CD4-positive, alpha-beta memory T cell (primary cell): ENCODE measurements at regions not wholly inside any gene's neighbourhood (a gene's known extent, or its start where the extent isn't known, plus 50 kb on each side); places are given as distances from the start of the nearest gene placed in this dataset.

Experiments used
- CTCF ChIA-PET: fragments of 350-600 bp; sonication (Branson Sonifier 250); formaldehyde crosslinking; loops from one replicate; lab custom pipeline; 2021; ENCODE audit warnings: inconsistent platforms; ENCODE audit not compliant: partially characterized antibody; lab: Charles Lee
- POLR2A ChIA-PET: fragments of 350-600 bp; sonication (Branson Sonifier 250); formaldehyde crosslinking; loops from one replicate; lab custom pipeline; 2021; ENCODE audit not compliant: partially characterized antibody; lab: Charles Lee
- DNase-seq, 5 donors: peaks; one replicate each; pipeline versions ENCODE4 v3.0.0 to v3.0.0-alpha.2; 2020 to 2022; ENCODE audit warnings: mixed read lengths in 1 of 5
- H3K27ac ChIP-seq: one replicate; pipeline ENCODE4 v1.7.0; 2013; ENCODE audit warnings: low read depth, low read length
- H3K27me3 ChIP-seq: 2 replicates; pipeline ENCODE4 v1.7.0; 2013; ENCODE audit warnings: mild to moderate bottlenecking, low read length, moderate library complexity; ENCODE audit not compliant: insufficient read depth
- H3K36me3 ChIP-seq: 2 replicates; pipeline ENCODE4 v1.7.0; 2013; ENCODE audit warnings: mild to moderate bottlenecking, low read length, moderate library complexity; ENCODE audit not compliant: insufficient read depth
- H3K4me1 ChIP-seq: 2 replicates; pipeline ENCODE4 v1.7.0; 2013; ENCODE audit warnings: mild to moderate bottlenecking, low read length, moderate library complexity; ENCODE audit not compliant: insufficient read depth
- H3K4me3 ChIP-seq, 2 donors: one replicate each; pipeline ENCODE4 v1.7.0; 2013; ENCODE audit warnings: low read length in 2 of 2, mild to moderate bottlenecking in 1 of 2
- H3K9me3 ChIP-seq, 2 donors: one replicate each; pipeline ENCODE4 v1.7.0; 2013; ENCODE audit warnings: low read length in 2 of 2, control low read depth in 1 of 2; ENCODE audit not compliant: control insufficient read depth in 1 of 2
- H3K27ac Mint-ChIP-seq, 7 donors: one replicate each; pipeline ENCODE4 v1.8.0; 2020 to 2021; ENCODE audit warnings: mixed read lengths in 7 of 7, mild to moderate bottlenecking in 6 of 7, inconsistent platforms in 3 of 7, moderate library complexity in 3 of 7
- H3K27me3 Mint-ChIP-seq, 2 donors: one replicate each; pipeline ENCODE4 v1.8.0; 2020 to 2021; ENCODE audit warnings: mixed read lengths in 2 of 2
- H3K36me3 Mint-ChIP-seq, 2 donors: one replicate each; pipeline ENCODE4 v1.8.0; 2020 to 2021; ENCODE audit warnings: mixed read lengths in 2 of 2, inconsistent platforms in 1 of 2, mild to moderate bottlenecking in 1 of 2
- H3K4me1 Mint-ChIP-seq, 4 donors: one replicate each; pipeline ENCODE4 v1.8.0; 2020 to 2021; ENCODE audit warnings: mixed read lengths in 4 of 4, mild to moderate bottlenecking in 1 of 4
- H3K4me3 Mint-ChIP-seq, 8 donors: one replicate each; pipeline ENCODE4 v1.8.0; 2020 to 2021; ENCODE audit warnings: mixed read lengths in 8 of 8, mild to moderate bottlenecking in 7 of 8, moderate library complexity in 6 of 8, inconsistent platforms in 3 of 8
- H3K9me3 Mint-ChIP-seq, 8 donors: one replicate each; pipeline ENCODE4 v1.8.0; 2020 to 2021; ENCODE audit warnings: mixed read lengths in 8 of 8, mild to moderate bottlenecking in 5 of 8, inconsistent platforms in 3 of 8, moderate library complexity in 1 of 8
- intact Hi-C: fragments of 100-400 bp; cut with micrococcal nuclease; formaldehyde crosslinking; loops from one replicate; pipeline ENCODE4 v1.15.1; 2023

DNA sequence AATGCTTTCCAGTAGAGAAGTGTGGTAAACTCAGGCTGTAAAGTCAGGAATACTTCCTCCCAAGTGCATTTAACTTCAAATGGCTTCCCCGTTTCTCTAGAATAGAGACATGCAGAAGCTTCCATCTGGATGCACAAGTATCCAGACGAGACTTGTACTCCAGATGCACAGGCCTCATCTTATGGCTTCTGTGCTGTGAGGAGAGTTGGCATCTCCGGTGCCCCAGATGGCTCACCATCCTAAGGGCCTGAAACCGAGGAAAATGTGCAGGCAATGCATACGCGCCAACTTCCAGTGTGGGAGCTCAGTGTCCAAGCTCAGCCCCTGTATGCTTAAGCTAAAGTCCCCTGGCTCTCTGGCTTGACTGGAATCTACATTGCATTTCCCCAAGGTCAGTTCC is 184.0 kb upstream of the TBL1X start:
- peaks cover 4% of the 10 kb centered on the region for H3K4me1 ChIP-seq
- DNase-seq: no peak
- intact Hi-C loops: no loop called here
- POLR2A ChIA-PET: no interaction called here
- H3K4me3 ChIP-seq: no peak overlapping the region
- Mint-ChIP-seq H3K36me3 (no peaks in the 10 kb centered on the region), H3K9me3 (peaks cover 0 to 1% (median 0%) of the 10 kb centered on the region in 8 donors), H3K4me1 (peaks cover 7 to 13% (median 12%) of the 10 kb centered on the region in 4 donors), H3K27ac (no peak overlapping the region), H3K4me3 (no peak overlapping the region), H3K27me3 (no peaks in the 10 kb centered on the region)
- CTCF ChIA-PET: no interaction called here
- no peaks in the 10 kb centered on the region for H3K36me3 ChIP-seq
- no peak overlapping the region for H3K27ac ChIP-seq
- no peaks in the 10 kb centered on the region for H3K9me3 ChIP-seq
- H3K27me3 ChIP-seq: no peaks in the 10 kb centered on the region

DNA sequence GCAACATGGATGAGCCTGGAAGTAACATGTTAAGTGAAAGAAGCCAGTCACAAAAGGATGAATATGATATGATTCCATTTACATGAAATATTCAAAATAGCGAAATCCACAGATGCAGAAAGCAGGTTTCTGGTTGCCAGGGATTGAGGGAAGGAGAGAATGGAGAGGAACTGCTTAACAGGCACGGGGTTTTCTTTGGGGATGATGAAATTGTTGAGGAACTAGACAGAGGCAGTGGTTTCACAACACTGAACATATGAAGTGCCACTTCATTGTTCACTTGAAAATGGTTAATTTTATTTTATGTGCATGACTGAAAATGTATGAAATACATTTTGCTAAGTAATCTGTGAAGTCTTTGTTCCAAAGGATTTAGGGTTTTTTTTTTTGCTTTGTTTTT is 182.5 kb upstream of the TBL1X start:
- no peaks in the 10 kb centered on the region for H3K36me3 ChIP-seq
- H3K27ac Mint-ChIP-seq: no peak overlapping the region
- H3K9me3 Mint-ChIP-seq: peaks cover 0 to 1% (median 0%) of the 10 kb centered on the region in 8 donors
- H3K27ac ChIP-seq: no peak overlapping the region
- no peak for DNase-seq
- no peak overlapping the region for H3K4me3 Mint-ChIP-seq
- H3K27me3 Mint-ChIP-seq: no peaks in the 10 kb centered on the region
- H3K9me3 ChIP-seq: no peaks in the 10 kb centered on the region
- H3K4me3 ChIP-seq: no peak overlapping the region
- peaks cover 4% of the 10 kb centered on the region for H3K4me1 ChIP-seq
- no peaks in the 10 kb centered on the region for H3K36me3 Mint-ChIP-seq
- CTCF ChIA-PET: no interaction called here
- POLR2A ChIA-PET: no interaction called here
- H3K4me1 Mint-ChIP-seq: peaks cover 7 to 13% (median 12%) of the 10 kb centered on the region in 4 donors
- intact Hi-C loops: no loop called here
- no peaks in the 10 kb centered on the region for H3K27me3 ChIP-seq

DNA sequence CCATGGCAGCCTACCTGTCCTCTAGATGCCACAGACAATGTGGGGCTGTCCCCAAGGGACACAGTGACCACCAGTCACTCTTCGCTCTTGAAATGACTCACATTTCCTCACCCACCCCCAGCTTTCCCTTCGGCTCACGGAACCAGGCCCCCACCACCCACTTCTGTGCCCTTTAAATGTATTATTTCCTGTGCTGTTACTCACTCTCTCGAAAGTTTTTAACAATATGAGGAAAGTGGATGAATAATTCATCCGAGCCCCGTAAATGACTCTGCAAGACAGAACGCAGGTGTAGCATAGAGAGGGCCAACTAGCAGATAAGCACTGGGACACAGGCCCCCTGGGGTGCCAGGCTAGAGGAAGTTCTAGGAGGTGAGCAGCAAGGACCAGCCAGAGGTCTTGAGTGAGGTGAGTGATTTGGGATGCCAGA is 179.5 kb upstream of the TBL1X start:
- H3K9me3 ChIP-seq: no peaks in the 10 kb centered on the region
- ChIA-PET POLR2A (no interaction called here), CTCF (no interaction called here)
- no peak for DNase-seq
- Mint-ChIP-seq H3K9me3 (peaks cover 0 to 1% (median 0%) of the 10 kb centered on the region in 8 donors), H3K36me3 (no peaks in the 10 kb centered on the region), H3K27me3 (no peaks in the 10 kb centered on the region), H3K4me1 (peaks cover 0 to 6% (median 5%) of the 10 kb centered on the region in 4 donors), H3K4me3 (peak overlapping the region in 1 of 8 donors; percentile 15), H3K27ac (peak overlapping the region in 2 of 7 donors; percentile 4 to 72)
- no peaks in the 10 kb centered on the region for H3K27me3 ChIP-seq
- H3K36me3 ChIP-seq: no peaks in the 10 kb centered on the region
- peaks cover 4% of the 10 kb centered on the region for H3K4me1 ChIP-seq
- H3K4me3 ChIP-seq: no peak overlapping the region
- H3K27ac ChIP-seq: no peak overlapping the region
- intact Hi-C loops: no loop called here

DNA sequence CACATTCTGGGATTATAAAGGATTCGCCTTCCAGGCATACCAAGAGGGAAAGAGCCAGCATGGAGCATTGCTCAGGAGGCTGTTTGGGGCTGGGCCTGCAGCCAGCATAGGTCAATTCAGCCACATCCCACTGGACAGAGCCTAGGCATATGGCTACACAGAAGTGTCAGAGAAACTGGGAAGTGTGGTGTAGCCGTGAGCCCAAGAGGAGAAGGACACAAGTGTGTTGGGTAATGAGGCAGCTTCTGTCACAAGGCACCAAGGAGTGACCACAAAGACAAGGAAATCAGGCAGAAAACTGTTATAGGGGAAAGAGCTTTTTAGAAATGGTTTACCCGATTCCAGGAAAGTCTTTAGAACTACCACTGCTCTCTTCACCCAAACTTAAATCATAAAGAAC is 178.6 kb upstream of the TBL1X start:
- no peaks in the 10 kb centered on the region for H3K27me3 Mint-ChIP-seq
- Histone ChIP-seq H3K9me3 (no peaks in the 10 kb centered on the region), H3K4me3 (no peak overlapping the region), H3K36me3 (no peaks in the 10 kb centered on the region), H3K27ac (no peak overlapping the region), H3K27me3 (no peaks in the 10 kb centered on the region), H3K4me1 (peaks cover 4% of the 10 kb centered on the region)
- H3K36me3 Mint-ChIP-seq: no peaks in the 10 kb centered on the region
- H3K4me1 Mint-ChIP-seq: peaks cover 0 to 6% (median 5%) of the 10 kb centered on the region in 4 donors
- H3K27ac Mint-ChIP-seq: no peak overlapping the region
- no peak overlapping the region for H3K4me3 Mint-ChIP-seq
- intact Hi-C loops: no loop called here
- peaks cover 0 to 1% (median 0%) of the 10 kb centered on the region in 8 donors for H3K9me3 Mint-ChIP-seq
- CTCF ChIA-PET: no interaction called here
- POLR2A ChIA-PET: no interaction called here
- DNase-seq: no peak

DNA sequence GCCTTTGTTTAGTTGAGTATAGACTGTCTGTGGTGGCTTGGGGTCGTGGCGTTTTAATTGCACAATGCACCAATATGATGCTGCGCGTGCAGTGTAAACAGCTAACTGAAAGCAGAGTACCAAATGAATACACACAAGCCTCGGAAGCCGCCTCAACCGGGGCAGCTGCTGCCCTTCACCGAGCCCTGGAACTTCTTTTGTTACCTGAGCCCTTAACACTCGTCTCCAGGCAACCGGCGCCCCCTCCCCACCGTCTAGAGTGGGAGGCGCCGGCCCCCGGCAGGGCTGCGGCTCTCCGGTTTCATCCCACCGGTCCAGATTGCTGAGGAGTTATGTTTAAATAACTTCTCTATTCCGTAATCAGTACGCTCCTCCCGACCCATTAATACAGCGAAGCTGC is 173.2 kb upstream of the TBL1X start:
- Histone ChIP-seq H3K4me3 (no peak overlapping the region), H3K27ac (no peak overlapping the region), H3K4me1 (no peaks in the 10 kb centered on the region), H3K9me3 (no peaks in the 10 kb centered on the region), H3K36me3 (no peaks in the 10 kb centered on the region), H3K27me3 (no peaks in the 10 kb centered on the region)
- ChIA-PET CTCF (no interaction called here), POLR2A (no interaction called here)
- Mint-ChIP-seq H3K4me3 (peak overlapping the region in 1 of 8 donors; percentile 15), H3K27me3 (no peaks in the 10 kb centered on the region), H3K36me3 (no peaks in the 10 kb centered on the region), H3K9me3 (no peaks in the 10 kb centered on the region), H3K4me1 (peaks cover 0 to 7% (median 2%) of the 10 kb centered on the region in 4 donors), H3K27ac (no peak overlapping the region)
- intact Hi-C loops: no loop called here
- DNase-seq: no peak

DNA sequence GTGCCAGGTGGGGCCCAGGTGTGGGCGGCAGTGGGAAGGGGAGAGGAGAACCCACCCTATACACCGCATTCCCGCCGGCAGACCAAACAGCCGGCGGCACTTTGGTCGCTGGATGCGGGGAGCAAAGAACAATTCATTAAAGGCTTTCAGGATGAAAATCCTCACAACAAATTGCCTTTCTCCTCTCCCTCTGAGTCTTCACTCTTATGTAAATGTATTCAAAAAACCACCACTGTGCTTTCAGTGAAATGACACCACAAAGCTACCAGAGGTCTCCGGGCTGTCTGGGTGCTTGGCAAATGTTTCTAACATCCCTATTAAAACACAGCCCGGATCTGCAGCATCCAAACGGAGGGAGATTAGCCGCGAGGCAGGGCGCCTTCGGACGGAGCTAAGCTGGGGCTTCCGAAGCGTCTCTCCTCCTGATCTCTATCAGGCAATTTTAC is 171.8 kb upstream of the TBL1X start:
- H3K4me3 ChIP-seq: no peak overlapping the region
- Mint-ChIP-seq H3K36me3 (no peaks in the 10 kb centered on the region), H3K9me3 (no peaks in the 10 kb centered on the region), H3K4me3 (peak overlapping the region in 1 of 8 donors; percentile 7), H3K4me1 (peaks cover 0 to 7% (median 2%) of the 10 kb centered on the region in 4 donors), H3K27me3 (no peaks in the 10 kb centered on the region), H3K27ac (peak overlapping the region in 1 of 7 donors; percentile 7)
- ChIA-PET POLR2A (no interaction called here), CTCF (no interaction called here)
- DNase-seq: no peak
- H3K9me3 ChIP-seq: no peaks in the 10 kb centered on the region
- no peaks in the 10 kb centered on the region for H3K27me3 ChIP-seq
- H3K27ac ChIP-seq: no peak overlapping the region
- no peaks in the 10 kb centered on the region for H3K36me3 ChIP-seq
- intact Hi-C loops: no loop called here
- H3K4me1 ChIP-seq: no peaks in the 10 kb centered on the region

DNA sequence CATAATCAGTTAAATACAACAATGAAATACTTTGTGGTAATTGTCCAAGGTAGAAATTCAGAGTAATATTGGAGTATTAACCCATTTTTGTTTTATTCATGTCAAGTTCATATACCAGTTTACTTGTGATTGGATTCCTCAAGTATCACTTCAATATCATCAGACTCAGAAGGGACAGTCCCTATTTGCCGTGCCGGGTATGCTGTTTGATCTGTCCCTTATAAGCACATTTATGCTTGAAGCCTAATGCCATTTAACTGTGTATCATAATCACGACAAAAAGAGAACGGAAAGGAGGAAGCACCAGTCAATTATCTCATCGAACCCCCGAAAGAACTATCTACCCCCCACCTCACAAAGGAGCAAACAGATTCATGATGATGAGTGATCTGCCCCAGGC is 171.0 kb upstream of the TBL1X start:
- Mint-ChIP-seq H3K27ac (peak overlapping the region in 1 of 7 donors; percentile 78), H3K9me3 (no peaks in the 10 kb centered on the region), H3K4me1 (peaks cover 0 to 7% (median 2%) of the 10 kb centered on the region in 4 donors), H3K36me3 (no peaks in the 10 kb centered on the region), H3K4me3 (no peak overlapping the region), H3K27me3 (no peaks in the 10 kb centered on the region)
- Histone ChIP-seq H3K4me1 (no peaks in the 10 kb centered on the region), H3K36me3 (no peaks in the 10 kb centered on the region), H3K27ac (no peak overlapping the region), H3K4me3 (no peak overlapping the region), H3K9me3 (no peaks in the 10 kb centered on the region), H3K27me3 (no peaks in the 10 kb centered on the region)
- intact Hi-C loops: no loop called here
- CTCF ChIA-PET: interaction anchor here (0.6 kb wide), 1 partner anchor 17 kb away, joined by 3 read pairs; no protein-coding TSS in a partner anchor
- DNase-seq: no peak
- POLR2A ChIA-PET: no interaction called here

DNA sequence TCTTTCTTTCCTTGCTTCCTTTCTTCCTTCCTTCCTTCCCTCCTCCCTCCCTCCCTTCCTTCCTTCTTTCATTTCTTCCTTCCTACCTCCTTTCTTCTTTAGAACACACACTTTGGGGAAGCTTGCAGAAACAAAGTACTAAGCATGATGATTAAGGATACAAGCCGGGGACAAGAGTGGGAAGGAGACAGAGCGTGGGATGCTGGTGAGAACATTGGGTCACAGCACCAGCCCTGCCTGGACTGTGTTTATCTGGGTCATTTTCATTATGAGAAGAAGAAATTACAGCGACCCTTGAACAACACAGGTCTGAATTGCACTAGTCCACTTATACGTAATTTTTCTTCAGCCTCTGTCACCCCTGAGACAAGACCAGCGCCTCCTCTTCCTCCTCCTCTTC is 169.3 kb upstream of the TBL1X start:
- POLR2A ChIA-PET: no interaction called here
- H3K4me3 ChIP-seq: no peak overlapping the region
- Mint-ChIP-seq H3K27ac (no peak overlapping the region), H3K27me3 (no peaks in the 10 kb centered on the region), H3K4me3 (no peak overlapping the region), H3K36me3 (peaks cover 0 to 2% of the 10 kb centered on the region in 2 donors), H3K4me1 (peaks cover 0 to 7% (median 2%) of the 10 kb centered on the region in 4 donors), H3K9me3 (no peaks in the 10 kb centered on the region)
- no peak overlapping the region for H3K27ac ChIP-seq
- H3K36me3 ChIP-seq: no peaks in the 10 kb centered on the region
- intact Hi-C loops: no loop called here
- no peaks in the 10 kb centered on the region for H3K27me3 ChIP-seq
- CTCF ChIA-PET: no interaction called here
- H3K9me3 ChIP-seq: no peaks in the 10 kb centered on the region
- H3K4me1 ChIP-seq: no peaks in the 10 kb centered on the region
- DNase-seq: no peak
